Neural cell (in vitro differentiated cells): ENCODE measurements at regions not wholly inside any gene's neighbourhood (a gene's known extent, or its start where the extent isn't known, plus 50 kb on each side); places are given as distances from the start of the nearest gene placed in this dataset.

ENCODE experiments used
- H2AFZ ChIP-seq: fragments of 200-600, 300-800 bp; sonication (generic), shearing (Covaris generic); 2 replicates; pipeline ENCODE4 v1.6.0; 2014; ENCODE audit warnings: low read depth, mild to moderate bottlenecking, antibody characterized with exemption, low read length, moderate library complexity
- H3F3A ChIP-seq: fragments of 200-600 bp; shearing (Covaris generic); 2 replicates; pipeline ENCODE4 v1.6.1; 2016; ENCODE audit warnings: mild to moderate bottlenecking, moderate library complexity, mixed read lengths, antibody characterized with exemption, low read length; ENCODE audit not compliant: insufficient read depth, poor library complexity, severe bottlenecking
- H3K27ac ChIP-seq: fragments of 200-600, 300-800 bp; sonication (generic), shearing (Covaris generic); 2 replicates; pipeline ENCODE4 v1.5.1; 2014; ENCODE audit warnings: mild to moderate bottlenecking, low read length, moderate library complexity
- H3K27me3 ChIP-seq: fragments of 300-800, 200-600 bp; sonication (generic), shearing (Covaris generic); 2 replicates; pipeline ENCODE4 v1.6.0; 2014; ENCODE audit warnings: mild to moderate bottlenecking, low read depth, low read length, moderate library complexity; ENCODE audit not compliant: insufficient read depth
- H3K36me3 ChIP-seq: fragments of 300-800, 200-600 bp; sonication (generic), shearing (Covaris generic); 2 replicates; pipeline ENCODE4 v1.5.1; 2014; ENCODE audit warnings: mild to moderate bottlenecking, antibody characterized with exemption, low read length, moderate library complexity; ENCODE audit not compliant: insufficient read depth
- H3K4me2 ChIP-seq: fragments of 300-800, 200-600 bp; sonication (generic), shearing (Covaris generic); 2 replicates; pipeline ENCODE4 v1.6.0; 2014; ENCODE audit warnings: mild to moderate bottlenecking, low read length
- H3K4me3 ChIP-seq: fragments of 300-800, 200-600 bp; sonication (generic), shearing (Covaris generic); 2 replicates; pipeline ENCODE4 v1.5.1; 2014; ENCODE audit warnings: mild to moderate bottlenecking, low read length, moderate library complexity
- H3K79me2 ChIP-seq: fragments of 200-600 bp; shearing (Covaris generic); replicated peaks from 2 replicates; pipeline ENCODE4 v1.6.0; 2014; ENCODE audit warnings: mild to moderate bottlenecking, low read length, moderate library complexity; ENCODE audit not compliant: insufficient read depth
- H3K9ac ChIP-seq: fragments of 300-800, 200-600 bp; sonication (generic), shearing (Covaris generic); 2 replicates; pipeline ENCODE4 v1.6.1; 2016; ENCODE audit warnings: mild to moderate bottlenecking, low read length, mixed read lengths
- H3K9me2 ChIP-seq: fragments of 200-600 bp; shearing (Covaris generic); 2 replicates; pipeline ENCODE4 v1.6.1; 2016; ENCODE audit warnings: mild to moderate bottlenecking, low read length, mixed read lengths; ENCODE audit not compliant: insufficient read depth
- H3K9me3 ChIP-seq: fragments of 200-600, 300-800 bp; sonication (generic), shearing (Covaris generic); 2 replicates; pipeline ENCODE4 v1.6.1; 2016; ENCODE audit warnings: mild to moderate bottlenecking, mixed run types, low read length, moderate library complexity, mixed read lengths
- H4K20me1 ChIP-seq: fragments of 200-600 bp; shearing (Covaris generic); 2 replicates; pipeline ENCODE4 v1.6.1; 2016; ENCODE audit warnings: mild to moderate bottlenecking, mixed run types; ENCODE audit not compliant: insufficient read depth
- EP300 ChIP-seq: fragments of 450-650 bp; conservative IDR thresholded peaks from 2 replicates; pipeline ENCODE4 v1.6.1; 2014; ENCODE audit warnings: antibody characterized with exemption, mild to moderate bottlenecking, moderate library complexity; ENCODE audit not compliant: poor library complexity, severe bottlenecking
- EZH2 ChIP-seq: fragments of 200-600, 300-800 bp; shearing (Covaris generic), sonication (generic); IDR thresholded peaks from 2 replicates; pipeline ENCODE4 v1.6.1; 2014; ENCODE audit warnings: antibody characterized with exemption, low read length, borderline replicate concordance, mild to moderate bottlenecking; ENCODE audit not compliant: insufficient read depth, poor library complexity, severe bottlenecking
- MXI1 ChIP-seq: fragments of 450-650 bp; conservative IDR thresholded peaks from 2 replicates; pipeline ENCODE4 v1.6.1; 2014; ENCODE audit warnings: antibody characterized with exemption, mild to moderate bottlenecking; ENCODE audit not compliant: poor library complexity, severe bottlenecking
- POLR2AphosphoS5 ChIP-seq: IDR thresholded peaks from 2 replicates; pipeline ENCODE4 v1.6.1; 2012
- RAD21 ChIP-seq: fragments of 450-650 bp; conservative IDR thresholded peaks from 2 replicates; pipeline ENCODE4 v1.6.1; 2014; ENCODE audit warnings: antibody characterized with exemption, mild to moderate bottlenecking, moderate library complexity
- REST ChIP-seq: IDR thresholded peaks from 2 replicates; pipeline ENCODE4 v1.6.1; 2012; ENCODE audit warnings: borderline replicate concordance
- SMC3 ChIP-seq: fragments of 450-650 bp; conservative IDR thresholded peaks from 2 replicates; pipeline ENCODE4 v1.6.1; 2014; ENCODE audit warnings: antibody characterized with exemption, mild to moderate bottlenecking, moderate library complexity; ENCODE audit not compliant: poor library complexity
- TAF1 ChIP-seq: IDR thresholded peaks from 2 replicates; pipeline ENCODE4 v1.6.1; 2012; ENCODE audit warnings: low read depth
- TF ChIP-seq, protein P1 (sequence below): fragments of 450-650 bp; IDR thresholded peaks from 2 replicates; pipeline ENCODE4 v1.5.1; 2014; ENCODE audit warnings: antibody characterized with exemption, mild to moderate bottlenecking, moderate library complexity; ENCODE audit not compliant: poor library complexity, severe bottlenecking

DNA sequence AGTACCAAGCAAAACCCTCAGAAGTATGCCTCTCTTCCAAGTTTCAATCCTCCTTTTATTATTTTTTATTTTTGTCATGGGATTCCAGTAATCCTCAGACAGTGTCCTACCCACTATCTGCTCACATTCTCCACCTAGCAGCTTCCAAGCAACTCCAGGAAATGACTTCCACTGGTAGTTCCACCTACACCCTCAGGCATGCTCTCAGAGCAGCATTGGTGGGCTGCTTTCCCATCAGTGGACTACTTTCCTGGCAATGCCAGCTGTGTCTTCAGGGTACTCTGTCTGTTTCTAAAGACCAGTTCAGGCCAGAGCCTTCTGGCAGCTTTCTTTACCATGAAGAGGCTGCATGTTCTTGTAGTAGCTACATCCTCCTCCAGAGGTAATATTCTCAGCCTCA is 244.0 kb downstream of the HGF start:
- H3K27me3 ChIP-seq: no peaks in the 10 kb centered on the region
- H3K9ac ChIP-seq: no peak overlapping the region
- H3F3A ChIP-seq: no peaks in the 10 kb centered on the region
- H3K27ac ChIP-seq: no peak overlapping the region
- no peaks in the 10 kb centered on the region for H3K79me2 ChIP-seq
- H2AFZ ChIP-seq: no peak overlapping the region
- no peaks in the 10 kb centered on the region for H3K9me2 ChIP-seq
- H4K20me1 ChIP-seq: no peaks in the 10 kb centered on the region
- no peaks in the 10 kb centered on the region for H3K36me3 ChIP-seq
- no peak for TF ChIP-seq MXI1
- TF ChIP-seq EP300: no peak
- no peak for TF ChIP-seq TAF1
- TF ChIP-seq, protein P1, sequence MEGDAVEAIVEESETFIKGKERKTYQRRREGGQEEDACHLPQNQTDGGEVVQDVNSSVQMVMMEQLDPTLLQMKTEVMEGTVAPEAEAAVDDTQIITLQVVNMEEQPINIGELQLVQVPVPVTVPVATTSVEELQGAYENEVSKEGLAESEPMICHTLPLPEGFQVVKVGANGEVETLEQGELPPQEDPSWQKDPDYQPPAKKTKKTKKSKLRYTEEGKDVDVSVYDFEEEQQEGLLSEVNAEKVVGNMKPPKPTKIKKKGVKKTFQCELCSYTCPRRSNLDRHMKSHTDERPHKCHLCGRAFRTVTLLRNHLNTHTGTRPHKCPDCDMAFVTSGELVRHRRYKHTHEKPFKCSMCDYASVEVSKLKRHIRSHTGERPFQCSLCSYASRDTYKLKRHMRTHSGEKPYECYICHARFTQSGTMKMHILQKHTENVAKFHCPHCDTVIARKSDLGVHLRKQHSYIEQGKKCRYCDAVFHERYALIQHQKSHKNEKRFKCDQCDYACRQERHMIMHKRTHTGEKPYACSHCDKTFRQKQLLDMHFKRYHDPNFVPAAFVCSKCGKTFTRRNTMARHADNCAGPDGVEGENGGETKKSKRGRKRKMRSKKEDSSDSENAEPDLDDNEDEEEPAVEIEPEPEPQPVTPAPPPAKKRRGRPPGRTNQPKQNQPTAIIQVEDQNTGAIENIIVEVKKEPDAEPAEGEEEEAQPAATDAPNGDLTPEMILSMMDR: no peak
- no peaks in the 10 kb centered on the region for H3K9me3 ChIP-seq
- H3K4me3 ChIP-seq: no peak overlapping the region
- H3K4me2 ChIP-seq: no peak overlapping the region

DNA sequence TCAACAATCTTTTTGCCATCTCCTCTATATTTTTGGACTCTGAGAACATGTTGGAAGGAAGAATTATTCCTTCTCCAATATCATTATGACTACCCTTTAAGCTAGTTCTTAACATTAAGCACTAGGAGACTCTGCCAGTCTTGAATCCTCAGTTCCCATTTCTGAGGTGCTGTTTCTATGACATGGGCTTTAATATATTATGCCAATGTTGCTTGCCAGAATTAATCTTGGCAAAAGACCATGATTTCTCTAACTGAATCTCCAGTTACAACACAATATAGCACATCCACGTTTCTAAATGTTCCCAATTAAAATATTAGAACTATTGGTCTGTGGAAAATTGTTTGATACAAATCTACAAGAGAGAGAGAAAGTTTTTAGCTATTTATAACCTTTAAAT is 250.0 kb downstream of the HGF start:
- Histone ChIP-seq H3K4me2 (no peak overlapping the region), H3F3A (no peaks in the 10 kb centered on the region), H2AFZ (no peak overlapping the region), H3K9me3 (no peaks in the 10 kb centered on the region), H3K4me3 (no peak overlapping the region), H4K20me1 (no peaks in the 10 kb centered on the region), H3K36me3 (no peaks in the 10 kb centered on the region), H3K9me2 (no peaks in the 10 kb centered on the region), H3K27me3 (no peaks in the 10 kb centered on the region), H3K79me2 (no peaks in the 10 kb centered on the region), H3K9ac (no peak overlapping the region), H3K27ac (no peak overlapping the region)
- no peak for TF ChIP-seq EP300
- TF ChIP-seq RAD21: no peak
- TF ChIP-seq MXI1: no peak
- no peak for TF ChIP-seq POLR2AphosphoS5
- TF ChIP-seq EZH2: no peak
- TF ChIP-seq, protein P1: no peak
- no peak for TF ChIP-seq SMC3
- TF ChIP-seq TAF1: no peak
- TF ChIP-seq REST: no peak
